ENCODE measurements at regions not wholly inside any gene's neighbourhood (a gene's known extent, or its start where the extent isn't known, plus 50 kb on each side); places are given as distances from the start of the nearest gene placed in this dataset.

DNA sequence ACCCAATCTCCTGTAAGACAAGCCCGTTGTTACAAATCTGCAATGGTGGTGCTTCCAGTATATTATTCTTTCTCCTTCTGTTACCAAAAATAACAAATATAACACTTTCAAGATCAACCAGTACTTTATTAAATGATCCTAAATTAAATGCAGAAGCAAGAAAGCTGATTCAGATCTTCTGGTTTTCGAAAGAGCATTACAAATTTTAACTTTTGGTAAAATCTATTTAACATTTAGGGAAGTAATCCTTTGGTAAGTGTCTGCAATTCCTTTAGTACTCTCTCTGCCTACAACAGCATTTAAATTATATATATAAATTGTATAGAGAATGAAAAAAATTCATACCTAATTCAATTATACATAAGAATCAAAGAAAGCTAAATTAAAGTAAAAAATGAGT is 198.6 kb upstream of the HMCN1 start:
- Histone ChIP-seq H3K27me3 (replicated peaks; ENCODE audit: control insufficient read depth, insufficient read depth, low read length, poor library complexity, severe bottlenecking) (no peaks in the 10 kb centered on the region), H3K36me3 (ENCODE audit: control insufficient read depth, insufficient read depth, low read length) (no peaks in the 10 kb centered on the region), H3K9me3 (ENCODE audit: control insufficient read depth, low read length) (peaks cover 3% of the 10 kb centered on the region), H3K27ac (ENCODE audit: insufficient read depth, low read length, poor library complexity, severe bottlenecking) (no peak overlapping the region), H3K4me1 (ENCODE audit: control insufficient read depth, insufficient read depth, low read length, poor library complexity, severe bottlenecking) (peaks cover 3% of the 10 kb centered on the region), H3K4me3 (ENCODE audit: insufficient read depth, low read depth, low read length, poor library complexity, severe bottlenecking) (no peak overlapping the region)
- no peak for DNase-seq

DNA sequence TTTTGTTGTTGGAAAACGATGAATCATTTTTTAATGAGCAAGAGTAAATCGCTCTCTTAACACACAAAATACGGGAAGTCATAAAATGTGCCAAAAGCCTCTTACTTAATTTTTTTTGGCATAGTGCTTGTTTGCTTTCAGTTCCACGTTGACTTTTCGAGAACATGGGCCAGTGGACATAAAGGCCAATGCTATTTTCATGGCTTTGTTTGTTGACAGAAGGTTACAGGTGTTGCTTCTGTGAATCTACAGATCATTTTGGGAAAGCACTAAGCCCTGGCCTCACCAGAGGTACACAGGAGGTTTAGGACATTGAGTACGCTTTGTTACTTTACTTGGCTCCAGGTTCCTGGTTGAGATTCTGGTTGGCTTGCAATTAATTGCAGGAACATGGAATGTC is 199.4 kb upstream of the HMCN1 start:
- Histone ChIP-seq H3K27ac (ENCODE audit: insufficient read depth, low read length, poor library complexity, severe bottlenecking) (no peak overlapping the region), H3K9me3 (ENCODE audit: control insufficient read depth, low read length) (peaks cover 3% of the 10 kb centered on the region), H3K27me3 (replicated peaks; ENCODE audit: control insufficient read depth, insufficient read depth, low read length, poor library complexity, severe bottlenecking) (no peaks in the 10 kb centered on the region), H3K4me3 (ENCODE audit: insufficient read depth, low read depth, low read length, poor library complexity, severe bottlenecking) (no peak overlapping the region), H3K36me3 (ENCODE audit: control insufficient read depth, insufficient read depth, low read length) (no peaks in the 10 kb centered on the region), H3K4me1 (ENCODE audit: control insufficient read depth, insufficient read depth, low read length, poor library complexity, severe bottlenecking) (peaks cover 3% of the 10 kb centered on the region)
- DNase-seq = no peak

- no peak overlapping the region for H3K27ac ChIP-seq (ENCODE audit: insufficient read depth, low read length, poor library complexity, severe bottlenecking)
- H3K9me3 ChIP-seq (ENCODE audit: control insufficient read depth, low read length) = no peaks in the 10 kb centered on the region
- H3K4me3 ChIP-seq (ENCODE audit: insufficient read depth, low read depth, low read length, poor library complexity, severe bottlenecking) = no peak overlapping the region
- DNase-seq = no peak
- H3K27me3 ChIP-seq (replicated peaks; ENCODE audit: control insufficient read depth, insufficient read depth, low read length, poor library complexity, severe bottlenecking) = no peaks in the 10 kb centered on the region
- H3K4me1 ChIP-seq (ENCODE audit: control insufficient read depth, insufficient read depth, low read length, poor library complexity, severe bottlenecking) = no peaks in the 10 kb centered on the region
- no peaks in the 10 kb centered on the region for H3K36me3 ChIP-seq (ENCODE audit: control insufficient read depth, insufficient read depth, low read length)
These were observed 200.6 kb upstream of the HMCN1 start for GRCh38 chr1:185533596-185533995.

DNA sequence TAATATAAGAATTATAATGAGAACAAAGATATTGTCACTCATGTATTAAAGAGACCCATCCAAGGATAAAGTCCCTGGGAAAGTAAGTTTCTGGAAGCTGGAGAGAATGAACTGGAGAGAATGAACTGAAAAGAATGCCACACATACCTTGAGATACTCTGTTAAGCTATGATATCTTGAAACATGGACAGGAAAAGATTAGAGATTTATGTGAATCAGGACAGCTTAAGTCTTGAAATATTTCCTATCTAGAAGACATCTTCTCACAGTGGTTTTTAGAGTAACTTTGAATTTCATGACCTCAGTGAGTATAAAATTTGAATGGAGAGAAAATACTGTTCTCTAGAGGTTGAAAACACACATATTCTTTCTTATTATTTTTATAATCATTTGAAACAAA is 201.3 kb upstream of the HMCN1 start:
- H3K27me3 ChIP-seq (replicated peaks; ENCODE audit: control insufficient read depth, insufficient read depth, low read length, poor library complexity, severe bottlenecking) = no peaks in the 10 kb centered on the region
- no peaks in the 10 kb centered on the region for H3K4me1 ChIP-seq (ENCODE audit: control insufficient read depth, insufficient read depth, low read length, poor library complexity, severe bottlenecking)
- no peak overlapping the region for H3K27ac ChIP-seq (ENCODE audit: insufficient read depth, low read length, poor library complexity, severe bottlenecking)
- no peak overlapping the region for H3K4me3 ChIP-seq (ENCODE audit: insufficient read depth, low read depth, low read length, poor library complexity, severe bottlenecking)
- no peaks in the 10 kb centered on the region for H3K9me3 ChIP-seq (ENCODE audit: control insufficient read depth, low read length)
- no peaks in the 10 kb centered on the region for H3K36me3 ChIP-seq (ENCODE audit: control insufficient read depth, insufficient read depth, low read length)
- DNase-seq = no peak

DNA sequence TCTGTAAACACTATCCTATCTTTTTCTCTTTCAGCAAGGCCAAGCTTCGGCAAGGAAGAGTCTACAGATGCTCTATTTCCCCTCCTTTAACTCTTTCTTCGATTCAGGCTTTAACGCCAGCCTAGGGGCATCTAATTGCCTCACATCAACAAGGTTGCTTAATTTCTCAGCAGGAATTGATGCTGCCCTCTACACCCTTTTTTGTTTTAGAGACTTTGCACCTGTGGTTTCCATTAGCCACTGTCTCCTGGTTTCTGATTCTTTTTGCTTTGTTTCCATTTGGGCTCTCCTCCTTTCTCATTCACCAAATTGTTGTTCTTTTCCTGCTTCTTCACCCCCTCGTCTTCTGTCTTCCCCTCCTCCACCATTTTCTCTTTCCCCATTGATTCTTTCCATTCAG is 202.4 kb upstream of the HMCN1 start:
- H3K4me1 ChIP-seq (ENCODE audit: control insufficient read depth, insufficient read depth, low read length, poor library complexity, severe bottlenecking) = no peaks in the 10 kb centered on the region
- H3K4me3 ChIP-seq (ENCODE audit: insufficient read depth, low read depth, low read length, poor library complexity, severe bottlenecking) = no peak overlapping the region
- no peaks in the 10 kb centered on the region for H3K36me3 ChIP-seq (ENCODE audit: control insufficient read depth, insufficient read depth, low read length)
- DNase-seq = no peak
- H3K27ac ChIP-seq (ENCODE audit: insufficient read depth, low read length, poor library complexity, severe bottlenecking) = no peak overlapping the region
- H3K27me3 ChIP-seq (replicated peaks; ENCODE audit: control insufficient read depth, insufficient read depth, low read length, poor library complexity, severe bottlenecking) = no peaks in the 10 kb centered on the region
- no peaks in the 10 kb centered on the region for H3K9me3 ChIP-seq (ENCODE audit: control insufficient read depth, low read length)

DNA sequence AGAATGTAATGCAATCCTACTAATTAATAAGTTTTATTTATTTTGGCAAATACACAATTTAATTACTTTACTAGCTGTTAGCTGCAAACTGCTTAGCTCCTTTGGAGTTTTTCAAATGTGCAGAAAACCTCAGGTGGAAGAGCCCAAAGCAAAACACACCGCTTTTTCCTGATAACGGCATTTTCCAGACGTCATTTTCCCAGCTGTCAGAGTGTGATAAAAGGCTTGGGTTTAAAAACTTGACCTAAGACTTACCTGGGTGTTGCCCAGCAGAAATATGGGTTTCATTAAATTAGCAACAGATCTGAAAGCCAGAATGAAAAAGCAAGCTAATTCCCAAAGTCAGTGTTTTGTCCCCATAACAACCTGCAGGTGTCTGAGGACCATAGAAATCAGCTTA is 204.0 kb upstream of the HMCN1 start:
- Histone ChIP-seq H3K27ac (ENCODE audit: insufficient read depth, low read length, poor library complexity, severe bottlenecking) (no peak overlapping the region), H3K36me3 (ENCODE audit: control insufficient read depth, insufficient read depth, low read length) (no peaks in the 10 kb centered on the region), H3K4me1 (ENCODE audit: control insufficient read depth, insufficient read depth, low read length, poor library complexity, severe bottlenecking) (no peaks in the 10 kb centered on the region), H3K4me3 (ENCODE audit: insufficient read depth, low read depth, low read length, poor library complexity, severe bottlenecking) (no peak overlapping the region), H3K9me3 (ENCODE audit: control insufficient read depth, low read length) (no peaks in the 10 kb centered on the region), H3K27me3 (replicated peaks; ENCODE audit: control insufficient read depth, insufficient read depth, low read length, poor library complexity, severe bottlenecking) (no peaks in the 10 kb centered on the region)
- DNase-seq = no peak

DNA sequence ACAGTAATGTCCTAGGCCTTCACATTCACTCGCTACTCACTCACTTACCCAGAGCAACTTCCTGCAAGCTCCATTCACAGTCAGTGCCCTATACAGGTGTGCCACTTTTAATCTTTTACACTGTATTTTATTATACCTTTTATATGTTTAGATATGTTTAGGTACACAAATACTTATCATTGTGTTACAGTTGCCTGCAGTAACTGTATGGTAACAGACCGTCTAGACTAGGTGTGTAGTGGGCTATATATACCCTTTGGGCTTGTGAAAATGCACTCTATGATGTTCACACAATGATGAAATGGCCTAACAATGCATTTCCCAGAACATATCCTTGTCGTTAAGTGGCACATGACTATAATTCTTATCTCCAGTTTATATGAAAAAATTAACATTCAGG is 204.5 kb upstream of the HMCN1 start:
- Histone ChIP-seq H3K27ac (ENCODE audit: insufficient read depth, low read length, poor library complexity, severe bottlenecking) (no peak overlapping the region), H3K4me3 (ENCODE audit: insufficient read depth, low read depth, low read length, poor library complexity, severe bottlenecking) (no peak overlapping the region)

GRCh38 chr1:185528084-185528676 is 206.0 kb upstream of the HMCN1 start:
- no peaks in the 10 kb centered on the region for H3K9me3 ChIP-seq (ENCODE audit: control insufficient read depth, low read length)
- H3K4me1 ChIP-seq (ENCODE audit: control insufficient read depth, insufficient read depth, low read length, poor library complexity, severe bottlenecking) = no peaks in the 10 kb centered on the region
- H3K36me3 ChIP-seq (ENCODE audit: control insufficient read depth, insufficient read depth, low read length) = no peaks in the 10 kb centered on the region
- no peak overlapping the region for H3K27ac ChIP-seq (ENCODE audit: insufficient read depth, low read length, poor library complexity, severe bottlenecking)
- no peak overlapping the region for H3K4me3 ChIP-seq (ENCODE audit: insufficient read depth, low read depth, low read length, poor library complexity, severe bottlenecking)
- no peak for DNase-seq
- H3K27me3 ChIP-seq (replicated peaks; ENCODE audit: control insufficient read depth, insufficient read depth, low read length, poor library complexity, severe bottlenecking) = no peaks in the 10 kb centered on the region

More for the DNA sequence above, 204.5 kb upstream of the HMCN1 start:
- Histone ChIP-seq H3K27me3 (replicated peaks; ENCODE audit: control insufficient read depth, insufficient read depth, low read length, poor library complexity, severe bottlenecking) (no peaks in the 10 kb centered on the region), H3K4me1 (ENCODE audit: control insufficient read depth, insufficient read depth, low read length, poor library complexity, severe bottlenecking) (no peaks in the 10 kb centered on the region), H3K9me3 (ENCODE audit: control insufficient read depth, low read length) (no peaks in the 10 kb centered on the region), H3K36me3 (ENCODE audit: control insufficient read depth, insufficient read depth, low read length) (no peaks in the 10 kb centered on the region)
- DNase-seq = no peak

- Histone ChIP-seq H3K4me1 (ENCODE audit: control insufficient read depth, insufficient read depth, low read length, poor library complexity, severe bottlenecking) (no peaks in the 10 kb centered on the region), H3K4me3 (ENCODE audit: insufficient read depth, low read depth, low read length, poor library complexity, severe bottlenecking) (no peak overlapping the region), H3K9me3 (ENCODE audit: control insufficient read depth, low read length) (no peaks in the 10 kb centered on the region), H3K27ac (ENCODE audit: insufficient read depth, low read length, poor library complexity, severe bottlenecking) (no peak overlapping the region), H3K36me3 (ENCODE audit: control insufficient read depth, insufficient read depth, low read length) (no peaks in the 10 kb centered on the region), H3K27me3 (replicated peaks; ENCODE audit: control insufficient read depth, insufficient read depth, low read length, poor library complexity, severe bottlenecking) (no peaks in the 10 kb centered on the region)
- no peak for DNase-seq
These were observed 207.6 kb upstream of the HMCN1 start for GRCh38 chr1:185526344-185527307.

- no peaks in the 10 kb centered on the region for H3K36me3 ChIP-seq (ENCODE audit: control insufficient read depth, insufficient read depth, low read length)
- no peaks in the 10 kb centered on the region for H3K27me3 ChIP-seq (replicated peaks; ENCODE audit: control insufficient read depth, insufficient read depth, low read length, poor library complexity, severe bottlenecking)
- peaks cover 8% of the 10 kb centered on the region for H3K9me3 ChIP-seq (ENCODE audit: control insufficient read depth, low read length)
- H3K4me3 ChIP-seq (ENCODE audit: insufficient read depth, low read depth, low read length, poor library complexity, severe bottlenecking) = no peak overlapping the region
- H3K27ac ChIP-seq (ENCODE audit: insufficient read depth, low read length, poor library complexity, severe bottlenecking) = no peak overlapping the region
- no peak for DNase-seq
- H3K4me1 ChIP-seq (ENCODE audit: control insufficient read depth, insufficient read depth, low read length, poor library complexity, severe bottlenecking) = no peaks in the 10 kb centered on the region
These were observed 203.3 kb upstream of the IVNS1ABP start for GRCh38 chr1:185520188-185520920.

Data from effector memory CD4-positive, alpha-beta T cell (primary cell).